GM12865 (cell line): ENCODE measurements at regions not wholly inside any gene's neighbourhood (a gene's known extent, or its start where the extent isn't known, plus 50 kb on each side); places are given as distances from the start of the nearest gene placed in this dataset.

ENCODE experiments used
- DNase-seq: peaks from one replicate; pipeline ENCODE4 v3.0.0; 2010; ENCODE audit warnings: low read depth
- H3K4me3 ChIP-seq: 2 replicates; pipeline ENCODE4 v1.5.1; 2011; ENCODE audit warnings: mild to moderate bottlenecking, low read depth, low read length, control low read depth
- CTCF ChIP-seq: IDR thresholded peaks from 2 replicates; pipeline ENCODE4 v1.5.1; 2011; ENCODE audit warnings: low read length, control low read depth, low read depth, inconsistent platforms; ENCODE audit not compliant: insufficient read depth; ENCODE audit errors: missing control alignments

- H3K4me3 ChIP-seq, result no peak overlapping the region
- DNase-seq, result no peak
- TF ChIP-seq CTCF, result no peak
These were observed 1186.8 kb downstream of the DTWD2 start for GRCh38 chr5:117801583-117801982.

- H3K4me3 ChIP-seq, result no peak overlapping the region
- no peak for DNase-seq
These were observed 1188.1 kb downstream of the DTWD2 start for GRCh38 chr5:117800261-117800660.

GRCh38 chr5:117794847-117795246 is 1193.5 kb downstream of the DTWD2 start:
- no peak overlapping the region for H3K4me3 ChIP-seq
- TF ChIP-seq CTCF, result no peak
- DNase-seq, result no peak

More at GRCh38 chr5:117800261-117800660, 1188.1 kb downstream of the DTWD2 start:
- no peak for TF ChIP-seq CTCF

- DNase-seq, result no peak
- H3K4me3 ChIP-seq, result no peak overlapping the region
- no peak for TF ChIP-seq CTCF
These were observed 1194.4 kb downstream of the DTWD2 start for GRCh38 chr5:117793963-117794362.

- H3K4me3 ChIP-seq, result no peak overlapping the region
- TF ChIP-seq CTCF, result no peak
- DNase-seq, result no peak
These were observed 1195.9 kb downstream of the DTWD2 start for GRCh38 chr5:117792476-117792875.

- no peak for DNase-seq
- TF ChIP-seq CTCF, result no peak
- H3K4me3 ChIP-seq, result no peak overlapping the region
These were observed 1199.8 kb downstream of the DTWD2 start for GRCh38 chr5:117788596-117788995.

GRCh38 chr5:117779171-117779570 is 1204.5 kb upstream of the SEMA6A start:
- TF ChIP-seq CTCF, result no peak
- no peak overlapping the region for H3K4me3 ChIP-seq
- no peak for DNase-seq
